Activated CD8-positive, alpha-beta T cell treated with anti-CD3 and anti-CD28 coated beads for 36 hours (primary cell): ENCODE measurements at regions not wholly inside any gene's neighbourhood (a gene's known extent, or its start where the extent isn't known, plus 50 kb on each side); places are given as distances from the start of the nearest gene placed in this dataset.

Experiments
- ATAC-seq: fragments of 200-7000 bp; cut with Tn5 transposase; one replicate; pipeline ENCODE4 v1.10.0; 2021; ENCODE audit warnings: mild to moderate bottlenecking, moderate library complexity
- CTCF ChIA-PET: fragments of 350-600 bp; sonication (Branson Sonifier 250); formaldehyde crosslinking; loops from one replicate; lab custom pipeline; 2021; ENCODE audit warnings: antibody characterized with exemption; lab: Charles Lee
- POLR2A ChIA-PET: fragments of 350-600 bp; sonication (Branson Sonifier 250); formaldehyde crosslinking; loops from one replicate; lab custom pipeline; 2021; ENCODE audit warnings: antibody characterized with exemption; lab: Charles Lee
- DNase-seq: peaks from one replicate; pipeline ENCODE4 v3.0.0-alpha.2; 2020
- H3K27ac Mint-ChIP-seq: one replicate; pipeline ENCODE4 v1.8.0; 2021; ENCODE audit warnings: mild to moderate bottlenecking, mixed read lengths
- H3K27me3 Mint-ChIP-seq: one replicate; pipeline ENCODE4 v1.8.0; 2021; ENCODE audit warnings: mixed read lengths
- H3K36me3 Mint-ChIP-seq: one replicate; pipeline ENCODE4 v1.8.0; 2021; ENCODE audit warnings: low read depth, mixed read lengths
- H3K4me1 Mint-ChIP-seq: one replicate; pipeline ENCODE4 v1.8.0; 2021; ENCODE audit warnings: low read depth, mixed read lengths
- H3K4me3 Mint-ChIP-seq: one replicate; pipeline ENCODE4 v1.8.0; 2021; ENCODE audit warnings: mild to moderate bottlenecking, moderate library complexity, mixed read lengths
- H3K9me3 Mint-ChIP-seq: one replicate; pipeline ENCODE4 v1.8.0; 2021; ENCODE audit warnings: mixed read lengths
- intact Hi-C: fragments of 100-400 bp; cut with micrococcal nuclease; formaldehyde crosslinking; loops from one replicate; pipeline ENCODE4 v1.10.0; 2022
- TF ChIP-seq, protein P1 (sequence below): fragments of 200-600 bp; IDR thresholded peaks from one replicate; pipeline ENCODE4 v1.8.0; 2022; ENCODE audit warnings: antibody characterized with exemption, mild to moderate bottlenecking

- Mint-ChIP-seq H3K27me3 (no peaks in the 10 kb centered on the region), H3K27ac (no peak overlapping the region), H3K36me3 (no peaks in the 10 kb centered on the region), H3K4me3 (no peak overlapping the region), H3K4me1 (no peaks in the 10 kb centered on the region), H3K9me3 (peaks cover 2% of the 10 kb centered on the region)
- ChIA-PET CTCF (no interaction called here), POLR2A (no interaction called here)
- ATAC-seq (no peak), DNase-seq (no peak)
- intact Hi-C loops = no loop called here
- TF ChIP-seq, protein P1, sequence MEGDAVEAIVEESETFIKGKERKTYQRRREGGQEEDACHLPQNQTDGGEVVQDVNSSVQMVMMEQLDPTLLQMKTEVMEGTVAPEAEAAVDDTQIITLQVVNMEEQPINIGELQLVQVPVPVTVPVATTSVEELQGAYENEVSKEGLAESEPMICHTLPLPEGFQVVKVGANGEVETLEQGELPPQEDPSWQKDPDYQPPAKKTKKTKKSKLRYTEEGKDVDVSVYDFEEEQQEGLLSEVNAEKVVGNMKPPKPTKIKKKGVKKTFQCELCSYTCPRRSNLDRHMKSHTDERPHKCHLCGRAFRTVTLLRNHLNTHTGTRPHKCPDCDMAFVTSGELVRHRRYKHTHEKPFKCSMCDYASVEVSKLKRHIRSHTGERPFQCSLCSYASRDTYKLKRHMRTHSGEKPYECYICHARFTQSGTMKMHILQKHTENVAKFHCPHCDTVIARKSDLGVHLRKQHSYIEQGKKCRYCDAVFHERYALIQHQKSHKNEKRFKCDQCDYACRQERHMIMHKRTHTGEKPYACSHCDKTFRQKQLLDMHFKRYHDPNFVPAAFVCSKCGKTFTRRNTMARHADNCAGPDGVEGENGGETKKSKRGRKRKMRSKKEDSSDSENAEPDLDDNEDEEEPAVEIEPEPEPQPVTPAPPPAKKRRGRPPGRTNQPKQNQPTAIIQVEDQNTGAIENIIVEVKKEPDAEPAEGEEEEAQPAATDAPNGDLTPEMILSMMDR = no peak
Measured at GRCh38 chr2:164032995-164033394, 297.2 kb upstream of the FIGN start.

- POLR2A ChIA-PET = no interaction called here
- H3K36me3 Mint-ChIP-seq = no peaks in the 10 kb centered on the region
- H3K27ac Mint-ChIP-seq = no peak overlapping the region
- no peaks in the 10 kb centered on the region for H3K4me1 Mint-ChIP-seq
- no peak overlapping the region for H3K4me3 Mint-ChIP-seq
- CTCF ChIA-PET = no interaction called here
- DNase-seq (no peak), ATAC-seq (no peak)
- intact Hi-C loops = no loop called here
- TF ChIP-seq, protein P1 = no peak
- H3K27me3 Mint-ChIP-seq = no peaks in the 10 kb centered on the region
- peaks cover 7% of the 10 kb centered on the region for H3K9me3 Mint-ChIP-seq
Measured at GRCh38 chr2:164030623-164031022, 294.8 kb upstream of the FIGN start.

GRCh38 chr2:164028814-164029534 is 293.2 kb upstream of the FIGN start:
- no peak overlapping the region for H3K27ac Mint-ChIP-seq
- no peaks in the 10 kb centered on the region for H3K4me1 Mint-ChIP-seq

GRCh38 chr2:164024396-164024795 is 288.6 kb upstream of the FIGN start:
- no peaks in the 10 kb centered on the region for H3K27me3 Mint-ChIP-seq
- no peaks in the 10 kb centered on the region for H3K4me1 Mint-ChIP-seq

More at GRCh38 chr2:164028814-164029534, 293.2 kb upstream of the FIGN start:
- TF ChIP-seq, protein P1 = no peak
- H3K9me3 Mint-ChIP-seq = peaks cover 7% of the 10 kb centered on the region
- CTCF ChIA-PET = no interaction called here
- DNase-seq = no peak
- H3K4me3 Mint-ChIP-seq = no peak overlapping the region
- POLR2A ChIA-PET = no interaction called here
- H3K36me3 Mint-ChIP-seq = no peaks in the 10 kb centered on the region
- no peaks in the 10 kb centered on the region for H3K27me3 Mint-ChIP-seq
- intact Hi-C loops = no loop called here
- ATAC-seq = no peak

GRCh38 chr2:164023896-164024295 is 288.1 kb upstream of the FIGN start:
- peaks cover 5% of the 10 kb centered on the region for H3K9me3 Mint-ChIP-seq
- no peak for ATAC-seq
- intact Hi-C loops = no loop called here
- H3K4me3 Mint-ChIP-seq = no peak overlapping the region
- TF ChIP-seq, protein P1 = no peak
- POLR2A ChIA-PET = no interaction called here
- no peak for DNase-seq
- no peak overlapping the region for H3K27ac Mint-ChIP-seq
- CTCF ChIA-PET = no interaction called here
- H3K36me3 Mint-ChIP-seq = no peaks in the 10 kb centered on the region
- no peaks in the 10 kb centered on the region for H3K4me1 Mint-ChIP-seq
- no peaks in the 10 kb centered on the region for H3K27me3 Mint-ChIP-seq

More at GRCh38 chr2:164024396-164024795, 288.6 kb upstream of the FIGN start:
- TF ChIP-seq, protein P1 = no peak
- Mint-ChIP-seq H3K36me3 (no peaks in the 10 kb centered on the region), H3K9me3 (peaks cover 5% of the 10 kb centered on the region), H3K27ac (no peak overlapping the region), H3K4me3 (no peak overlapping the region)
- ATAC-seq = no peak
- intact Hi-C loops = no loop called here
- no peak for DNase-seq
- CTCF ChIA-PET = no interaction called here
- POLR2A ChIA-PET = no interaction called here
